ENCODE measurements at regions not wholly inside any gene's neighbourhood (a gene's known extent, or its start where the extent isn't known, plus 50 kb on each side); places are given as distances from the start of the nearest gene placed in this dataset.

DNA sequence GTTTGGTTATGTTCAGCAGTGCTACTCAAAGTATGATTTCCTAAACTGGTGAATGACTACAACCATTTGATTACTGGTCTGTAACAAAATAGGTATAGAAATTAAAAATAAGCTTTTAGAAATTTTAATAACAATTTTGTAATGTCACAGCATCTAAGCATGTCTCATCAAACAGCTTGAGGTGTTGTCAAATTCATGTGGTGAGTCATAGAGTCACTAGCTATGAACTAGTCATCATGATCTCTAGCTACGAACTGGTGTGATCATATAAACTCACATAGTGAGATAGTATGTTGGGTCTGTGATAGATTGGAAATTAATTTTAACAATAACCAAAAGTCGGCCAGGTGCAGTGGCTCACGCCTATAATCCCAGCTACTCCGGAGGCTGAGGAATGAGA lies 213.9 kb upstream of the RBMS3 start:
- Histone ChIP-seq H3K36me3 (ENCODE audit: insufficient read depth, low read length) (no peaks in the 10 kb centered on the region), H3K4me2 (ENCODE audit: low read depth, low read length, poor library complexity, severe bottlenecking) (no peak overlapping the region), H2AFZ (ENCODE audit: low read length) (no peak overlapping the region), H3K79me2 (ENCODE audit: low read length) (no peaks in the 10 kb centered on the region), H3K4me3 (ENCODE audit: low read length) (no peak overlapping the region), H3K9me2 (replicated peaks; ENCODE audit: insufficient read depth, low read length) (no peaks in the 10 kb centered on the region), H4K20me1 (ENCODE audit: insufficient read depth, low read depth, low read length) (no peaks in the 10 kb centered on the region), H3K4me1 (ENCODE audit: low read length) (no peaks in the 10 kb centered on the region), H3K9me3 (ENCODE audit: low read length) (peaks cover 18% of the 10 kb centered on the region), H3K27me3 (ENCODE audit: low read length) (no peaks in the 10 kb centered on the region), H3K9ac (ENCODE audit: low read length) (no peak overlapping the region), H3K27ac (ENCODE audit: low read length) (no peak overlapping the region)
- DNase-seq = no peak

GRCh38 chr3:29070959-29071634 lies 209.8 kb upstream of the RBMS3 start:
- H3K36me3 ChIP-seq (ENCODE audit: insufficient read depth, low read length) = no peaks in the 10 kb centered on the region
- no peak overlapping the region for H3K4me2 ChIP-seq (ENCODE audit: low read depth, low read length, poor library complexity, severe bottlenecking)
- H3K79me2 ChIP-seq (ENCODE audit: low read length) = no peaks in the 10 kb centered on the region
- H4K20me1 ChIP-seq (ENCODE audit: insufficient read depth, low read depth, low read length) = no peaks in the 10 kb centered on the region
- H3K4me3 ChIP-seq (ENCODE audit: low read length) = no peak overlapping the region
- no peaks in the 10 kb centered on the region for H3K4me1 ChIP-seq (ENCODE audit: low read length)
- DNase-seq = no peak
- H3K27ac ChIP-seq (ENCODE audit: low read length) = no peak overlapping the region
- H3K9ac ChIP-seq (ENCODE audit: low read length) = no peak overlapping the region
- peaks cover 16% of the 10 kb centered on the region for H3K9me3 ChIP-seq (ENCODE audit: low read length)
- H2AFZ ChIP-seq (ENCODE audit: low read length) = no peak overlapping the region
- H3K9me2 ChIP-seq (replicated peaks; ENCODE audit: insufficient read depth, low read length) = no peaks in the 10 kb centered on the region
- H3K27me3 ChIP-seq (ENCODE audit: low read length) = no peaks in the 10 kb centered on the region

DNA sequence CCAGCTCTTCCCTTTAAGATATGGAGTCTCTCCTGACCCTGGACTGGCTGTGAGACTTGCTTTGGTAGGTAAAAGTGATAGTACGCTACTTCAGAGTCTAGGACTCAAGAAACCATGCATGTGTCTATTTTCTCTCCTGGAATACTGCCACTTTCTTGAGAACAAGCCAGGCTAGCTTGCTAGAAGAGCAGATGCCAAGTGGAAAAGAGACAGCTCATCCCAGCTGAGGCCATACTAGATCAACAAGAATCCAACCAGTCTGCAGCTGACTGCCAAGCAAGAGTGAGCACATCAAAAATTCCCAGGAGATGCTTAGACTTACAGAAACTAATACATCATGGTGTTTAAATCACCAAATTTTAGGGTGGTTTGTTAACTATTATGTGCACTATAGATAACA lies 208.3 kb upstream of the RBMS3 start:
- DNase-seq = no peak
- Histone ChIP-seq H3K9me3 (ENCODE audit: low read length) (peaks cover 16% of the 10 kb centered on the region), H3K27ac (ENCODE audit: low read length) (no peak overlapping the region)

GRCh38 chr3:29077356-29077755 lies 203.5 kb upstream of the RBMS3 start:
- H3K79me2 ChIP-seq (ENCODE audit: low read length) = no peaks in the 10 kb centered on the region
- H3K27ac ChIP-seq (ENCODE audit: low read length) = no peak overlapping the region
- H3K4me2 ChIP-seq (ENCODE audit: low read depth, low read length, poor library complexity, severe bottlenecking) = no peak overlapping the region
- no peaks in the 10 kb centered on the region for H3K9me2 ChIP-seq (replicated peaks; ENCODE audit: insufficient read depth, low read length)
- no peaks in the 10 kb centered on the region for H3K27me3 ChIP-seq (ENCODE audit: low read length)
- no peaks in the 10 kb centered on the region for H3K4me1 ChIP-seq (ENCODE audit: low read length)
- no peak overlapping the region for H3K4me3 ChIP-seq (ENCODE audit: low read length)
- no peaks in the 10 kb centered on the region for H3K36me3 ChIP-seq (ENCODE audit: insufficient read depth, low read length)
- peaks cover 20% of the 10 kb centered on the region for H3K9me3 ChIP-seq (ENCODE audit: low read length)
- DNase-seq = no peak
- no peaks in the 10 kb centered on the region for H4K20me1 ChIP-seq (ENCODE audit: insufficient read depth, low read depth, low read length)
- H2AFZ ChIP-seq (ENCODE audit: low read length) = no peak overlapping the region
- no peak overlapping the region for H3K9ac ChIP-seq (ENCODE audit: low read length)

More for the DNA sequence above, 208.3 kb upstream of the RBMS3 start:
- Histone ChIP-seq H3K4me3 (ENCODE audit: low read length) (no peak overlapping the region), H3K4me1 (ENCODE audit: low read length) (no peaks in the 10 kb centered on the region), H3K27me3 (ENCODE audit: low read length) (no peaks in the 10 kb centered on the region), H2AFZ (ENCODE audit: low read length) (no peak overlapping the region), H3K4me2 (ENCODE audit: low read depth, low read length, poor library complexity, severe bottlenecking) (no peak overlapping the region), H3K36me3 (ENCODE audit: insufficient read depth, low read length) (no peaks in the 10 kb centered on the region), H4K20me1 (ENCODE audit: insufficient read depth, low read depth, low read length) (no peaks in the 10 kb centered on the region), H3K9ac (ENCODE audit: low read length) (no peak overlapping the region), H3K9me2 (replicated peaks; ENCODE audit: insufficient read depth, low read length) (no peaks in the 10 kb centered on the region), H3K79me2 (ENCODE audit: low read length) (no peaks in the 10 kb centered on the region)

GRCh38 chr3:29079358-29079757 lies 201.5 kb upstream of the RBMS3 start:
- no peaks in the 10 kb centered on the region for H3K4me1 ChIP-seq (ENCODE audit: low read length)
- H3K36me3 ChIP-seq (ENCODE audit: insufficient read depth, low read length) = no peaks in the 10 kb centered on the region
- H3K9ac ChIP-seq (ENCODE audit: low read length) = no peak overlapping the region
- H3K9me2 ChIP-seq (replicated peaks; ENCODE audit: insufficient read depth, low read length) = no peaks in the 10 kb centered on the region
- no peak overlapping the region for H3K4me2 ChIP-seq (ENCODE audit: low read depth, low read length, poor library complexity, severe bottlenecking)
- H3K9me3 ChIP-seq (ENCODE audit: low read length) = peaks cover 15% of the 10 kb centered on the region; the same call in 1 of the 2 replicates
- no peaks in the 10 kb centered on the region for H4K20me1 ChIP-seq (ENCODE audit: insufficient read depth, low read depth, low read length)
- H3K27me3 ChIP-seq (ENCODE audit: low read length) = no peaks in the 10 kb centered on the region
- H2AFZ ChIP-seq (ENCODE audit: low read length) = no peak overlapping the region
- H3K79me2 ChIP-seq (ENCODE audit: low read length) = no peaks in the 10 kb centered on the region
- no peak for DNase-seq
- no peak overlapping the region for H3K27ac ChIP-seq (ENCODE audit: low read length)
- no peak overlapping the region for H3K4me3 ChIP-seq (ENCODE audit: low read length)

DNA sequence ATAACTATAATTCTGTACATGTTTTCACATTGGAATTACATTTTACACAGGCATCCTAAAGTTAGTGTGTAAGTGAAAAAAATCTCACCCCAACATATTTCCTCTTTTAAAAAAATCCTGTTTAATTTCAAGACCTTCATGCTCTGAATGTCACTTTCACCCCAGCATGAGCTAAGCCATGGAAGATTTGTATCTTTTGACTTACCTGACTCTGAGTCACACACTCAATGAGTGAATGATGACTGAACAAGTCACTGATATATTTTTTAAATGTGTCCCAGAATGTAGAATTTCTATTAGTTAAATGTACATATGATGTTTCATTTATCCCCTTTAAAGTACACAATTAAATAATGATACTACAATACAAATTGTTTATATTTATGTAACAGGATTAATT lies 199.9 kb upstream of the RBMS3 start:
- H3K27ac ChIP-seq (ENCODE audit: low read length) = no peak overlapping the region
- H3K9me2 ChIP-seq (replicated peaks; ENCODE audit: insufficient read depth, low read length) = no peaks in the 10 kb centered on the region
- no peaks in the 10 kb centered on the region for H4K20me1 ChIP-seq (ENCODE audit: insufficient read depth, low read depth, low read length)
- H3K79me2 ChIP-seq (ENCODE audit: low read length) = no peaks in the 10 kb centered on the region
- H2AFZ ChIP-seq (ENCODE audit: low read length) = no peak overlapping the region
- H3K9me3 ChIP-seq (ENCODE audit: low read length) = peaks cover 15% of the 10 kb centered on the region; the same call in 1 of the 2 replicates
- no peaks in the 10 kb centered on the region for H3K36me3 ChIP-seq (ENCODE audit: insufficient read depth, low read length)
- no peak for DNase-seq
- H3K4me1 ChIP-seq (ENCODE audit: low read length) = no peaks in the 10 kb centered on the region
- H3K4me3 ChIP-seq (ENCODE audit: low read length) = no peak overlapping the region
- no peak overlapping the region for H3K9ac ChIP-seq (ENCODE audit: low read length)
- H3K4me2 ChIP-seq (ENCODE audit: low read depth, low read length, poor library complexity, severe bottlenecking) = no peak overlapping the region
- no peaks in the 10 kb centered on the region for H3K27me3 ChIP-seq (ENCODE audit: low read length)

DNA sequence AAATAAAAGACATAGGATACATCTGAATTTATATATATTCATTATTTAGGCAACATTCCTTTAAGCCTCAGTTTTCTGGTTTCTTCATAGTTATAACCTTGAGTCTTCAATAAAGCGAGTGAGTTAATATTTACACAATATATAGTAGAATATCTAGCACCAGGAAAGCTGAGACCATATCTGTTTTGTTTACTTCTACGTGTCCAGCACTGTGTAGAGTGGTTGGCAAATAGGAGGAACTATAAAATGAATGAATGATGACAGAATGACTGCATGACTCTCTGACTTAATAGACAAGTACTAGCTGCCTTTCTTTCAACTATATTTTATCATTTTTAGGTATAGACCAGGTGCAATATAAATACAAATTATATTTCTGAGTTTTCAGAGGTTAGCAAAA lies 197.8 kb upstream of the RBMS3 start:
- Histone ChIP-seq H2AFZ (ENCODE audit: low read length) (no peak overlapping the region), H3K9ac (ENCODE audit: low read length) (no peak overlapping the region), H3K79me2 (ENCODE audit: low read length) (no peaks in the 10 kb centered on the region), H3K27me3 (ENCODE audit: low read length) (no peaks in the 10 kb centered on the region), H3K27ac (ENCODE audit: low read length) (no peak overlapping the region), H3K4me2 (ENCODE audit: low read depth, low read length, poor library complexity, severe bottlenecking) (no peak overlapping the region), H3K36me3 (ENCODE audit: insufficient read depth, low read length) (no peaks in the 10 kb centered on the region), H3K9me2 (replicated peaks; ENCODE audit: insufficient read depth, low read length) (no peaks in the 10 kb centered on the region), H3K4me1 (ENCODE audit: low read length) (no peaks in the 10 kb centered on the region), H3K4me3 (ENCODE audit: low read length) (no peak overlapping the region), H3K9me3 (ENCODE audit: low read length) (peaks cover 11% of the 10 kb centered on the region; the same call in 1 of the 2 replicates), H4K20me1 (ENCODE audit: insufficient read depth, low read depth, low read length) (no peaks in the 10 kb centered on the region)
- DNase-seq = no peak

- no peaks in the 10 kb centered on the region for H3K9me2 ChIP-seq (replicated peaks; ENCODE audit: insufficient read depth, low read length)
- no peaks in the 10 kb centered on the region for H4K20me1 ChIP-seq (ENCODE audit: insufficient read depth, low read depth, low read length)
- no peaks in the 10 kb centered on the region for H3K36me3 ChIP-seq (ENCODE audit: insufficient read depth, low read length)
- DNase-seq = no peak
- H3K79me2 ChIP-seq (ENCODE audit: low read length) = no peaks in the 10 kb centered on the region
- no peak overlapping the region for H3K27ac ChIP-seq (ENCODE audit: low read length)
- no peak overlapping the region for H3K9ac ChIP-seq (ENCODE audit: low read length)
- no peak overlapping the region for H2AFZ ChIP-seq (ENCODE audit: low read length)
- H3K27me3 ChIP-seq (ENCODE audit: low read length) = no peaks in the 10 kb centered on the region
- H3K4me1 ChIP-seq (ENCODE audit: low read length) = no peaks in the 10 kb centered on the region
- H3K9me3 ChIP-seq (ENCODE audit: low read length) = peaks cover 11% of the 10 kb centered on the region; the same call in 1 of the 2 replicates
- H3K4me2 ChIP-seq (ENCODE audit: low read depth, low read length, poor library complexity, severe bottlenecking) = no peak overlapping the region
- H3K4me3 ChIP-seq (ENCODE audit: low read length) = no peak overlapping the region
Measured at GRCh38 chr3:29083676-29084075, 197.2 kb upstream of the RBMS3 start.
